SK-N-SH (cell line): ENCODE measurements at regions not wholly inside any gene's neighbourhood (a gene's known extent, or its start where the extent isn't known, plus 50 kb on each side); places are given as distances from the start of the nearest gene placed in this dataset.

Experiments used
- CTCF ChIA-PET: fragments of 300-600, 350-600 bp; formaldehyde crosslinking; extraction: SDS; loops from one replicate; lab custom pipeline; 2021; lab: Yijun Ruan, JAX
- POLR2A ChIA-PET: fragments of 350-600 bp; sonication (Branson Sonifier 250); formaldehyde crosslinking; extraction: SDS; loops from one replicate; lab custom pipeline; 2020; ENCODE audit warnings: antibody characterized with exemption, inconsistent platforms; lab: Yijun Ruan, JAX
- DNase-seq: peaks from one replicate; pipeline ENCODE4 v3.0.0; 2012
- H2AFZ ChIP-seq: fragments of 200-600 bp; sonication (generic); 2 replicates; pipeline ENCODE4 v1.8.1; 2016; ENCODE audit warnings: antibody characterized with exemption, mild to moderate bottlenecking, low read depth
- H3F3A ChIP-seq: fragments of 200-600 bp; sonication (generic); replicated peaks from 2 replicates; pipeline ENCODE3; 2016; ENCODE audit warnings: antibody characterized with exemption, mild to moderate bottlenecking; ENCODE audit not compliant: insufficient read depth
- H3K27ac ChIP-seq, 2 experiments: fragments of 200-500 bp in 1 of 2; fragments of 200-600 bp in 1 of 2; sonication (Bioruptor generic) in 1 of 2; sonication (generic), shearing (Covaris generic) in 1 of 2; 2 replicates each; pipeline versions ENCODE4 v1.5.1 to v1.6.1; 2014 to 2016; ENCODE audit warnings: low read depth in 2 of 2, inconsistent platforms in 1 of 2, low read length in 1 of 2, mild to moderate bottlenecking in 1 of 2, mixed read lengths in 1 of 2
- H3K27me3 ChIP-seq: fragments of 200-600 bp; sonication (generic), shearing (Covaris generic); 2 replicates; pipeline ENCODE4 v1.6.1; 2016; ENCODE audit warnings: mixed run types; ENCODE audit not compliant: insufficient read depth
- H3K36me3 ChIP-seq, 2 experiments: fragments of 200-500 bp in 1 of 2; fragments of 200-600 bp in 1 of 2; sonication (Bioruptor generic) in 1 of 2; sonication (generic) in 1 of 2; replicated peaks in 1 of 2; 2 replicates each; pipeline versions ENCODE3 to v1.5.1; 2014 to 2016; ENCODE audit warnings: low read length in 1 of 2, mild to moderate bottlenecking in 1 of 2; ENCODE audit not compliant: insufficient read depth in 2 of 2, control insufficient read depth in 1 of 2
- H3K4me1 ChIP-seq, 2 experiments: fragments of 200-500 bp in 1 of 2; fragments of 200-600 bp in 1 of 2; sonication (Bioruptor generic) in 1 of 2; sonication (generic), shearing (Covaris generic) in 1 of 2; 2 replicates each; pipeline versions ENCODE4 v1.5.1 to v1.6.1; 2014 to 2016; ENCODE audit warnings: low read depth in 1 of 2, low read length in 1 of 2, mixed run types in 1 of 2; ENCODE audit not compliant: insufficient read depth in 2 of 2, control insufficient read depth in 1 of 2
- H3K4me2 ChIP-seq: fragments of 200-600 bp; sonication (generic), shearing (Covaris generic); 2 replicates; pipeline ENCODE4 v1.6.1; 2017; ENCODE audit warnings: mixed run types
- H3K4me3 ChIP-seq, 2 experiments: fragments of 200-500 bp in 1 of 2; fragments of 200-600 bp in 1 of 2; sonication (Bioruptor generic) in 1 of 2; sonication (generic), shearing (Covaris generic) in 1 of 2; 2 replicates each; pipeline versions ENCODE4 v1.5.1 to v1.8.1; 2014 to 2016; ENCODE audit warnings: low read depth in 2 of 2, inconsistent platforms in 1 of 2, low read length in 1 of 2, mild to moderate bottlenecking in 1 of 2, mixed read lengths in 1 of 2, moderate library complexity in 1 of 2
- H3K79me2 ChIP-seq: fragments of 200-600 bp; sonication (generic); 2 replicates; pipeline ENCODE4 v1.8.1; 2017; ENCODE audit warnings: mild to moderate bottlenecking; ENCODE audit not compliant: insufficient read depth
- H3K9ac ChIP-seq: fragments of 200-600 bp; sonication (generic); 2 replicates; pipeline ENCODE4 v1.6.1; 2017; ENCODE audit warnings: mixed run types
- H3K9me2 ChIP-seq: fragments of 200-600 bp; sonication (generic); 2 replicates; pipeline ENCODE4 v1.6.1; 2017; ENCODE audit warnings: mixed run types
- H3K9me3 ChIP-seq: fragments of 200-600 bp; sonication (generic); 2 replicates; pipeline ENCODE4 v1.6.1; 2017; ENCODE audit warnings: mixed run types, mild to moderate bottlenecking, moderate library complexity
- H4K20me1 ChIP-seq: fragments of 200-600 bp; sonication (generic); 2 replicates; pipeline ENCODE4 v1.6.1; 2017; ENCODE audit warnings: mild to moderate bottlenecking, mixed run types; ENCODE audit not compliant: insufficient read depth
- ELF1 ChIP-seq: IDR thresholded peaks from 2 replicates; pipeline ENCODE4 v1.4.0; 2012
- FOXM1 ChIP-seq: IDR thresholded peaks from 2 replicates; pipeline ENCODE4 v1.4.0; 2012; ENCODE audit warnings: low read depth, mild to moderate bottlenecking
- GABPA ChIP-seq: IDR thresholded peaks from 2 replicates; pipeline ENCODE4 v1.4.0; 2012; ENCODE audit warnings: low read depth, mild to moderate bottlenecking
- JUND ChIP-seq: IDR thresholded peaks from 2 replicates; pipeline ENCODE4 v1.4.0; 2012
- MEF2A ChIP-seq: IDR thresholded peaks from 2 replicates; pipeline ENCODE4 v1.4.0; 2012; ENCODE audit warnings: low read depth, borderline replicate concordance
- NRF1 ChIP-seq: IDR thresholded peaks from 2 replicates; pipeline ENCODE4 v1.6.1; 2012; ENCODE audit warnings: low read depth, mild to moderate bottlenecking, low read length
- RAD21 ChIP-seq: IDR thresholded peaks from 2 replicates; pipeline ENCODE4 v1.6.1; 2012; ENCODE audit warnings: mild to moderate bottlenecking, low read length
- RCOR1 ChIP-seq: fragments of 150-350 bp; IDR thresholded peaks from 2 replicates; pipeline ENCODE4 v1.6.1; 2017; ENCODE audit warnings: antibody characterized with exemption, low read length
- RFX5 ChIP-seq: IDR thresholded peaks from 2 replicates; pipeline ENCODE4 v1.6.1; 2012; ENCODE audit warnings: mild to moderate bottlenecking, improper control_type of control experiment, low read length
- TEAD4 ChIP-seq: IDR thresholded peaks from 2 replicates; pipeline ENCODE4 v1.4.0; 2012; ENCODE audit warnings: mild to moderate bottlenecking, borderline replicate concordance; ENCODE audit not compliant: insufficient read depth
- USF2 ChIP-seq: fragments of 150-350 bp; IDR thresholded peaks from 2 replicates; pipeline ENCODE4 v1.6.1; 2017; ENCODE audit warnings: antibody characterized with exemption, low read length, low read depth, borderline replicate concordance
- ZBTB33 ChIP-seq: IDR thresholded peaks from 2 replicates; pipeline ENCODE4 v1.4.0; 2012; ENCODE audit warnings: low read depth, borderline replicate concordance
- WGBS: methylation state at CpG from one replicate; pipeline ENCODE4 v1.1.6; 2017; ENCODE audit warnings: low lambda C conversion rate; 5-methylcytosine and 5-hydroxymethylcytosine counted together
- TF ChIP-seq, protein P1 (sequence below): IDR thresholded peaks from 2 replicates; pipeline ENCODE4; 2012
- TF ChIP-seq, protein P2 (sequence below): IDR thresholded peaks from 2 replicates; pipeline ENCODE4 v1.6.1; 2012; ENCODE audit warnings: mild to moderate bottlenecking, low read depth, low read length, moderate library complexity
- TF ChIP-seq, protein P3 (sequence below): IDR thresholded peaks from 2 replicates; pipeline ENCODE4 v1.4.0; 2012; ENCODE audit warnings: low read depth
- TF ChIP-seq, protein P4 (sequence below): IDR thresholded peaks from 2 replicates; pipeline ENCODE4 v1.4.0; 2012; ENCODE audit warnings: low read depth, borderline replicate concordance

- Histone ChIP-seq H4K20me1 (no peaks in the 10 kb centered on the region), H3K27me3 (no peaks in the 10 kb centered on the region), H3K9me3 (no peaks in the 10 kb centered on the region), H2AFZ (no peak overlapping the region), H3F3A (no peaks in the 10 kb centered on the region), H3K36me3 (no peaks in the 10 kb centered on the region), H3K9ac (no peak overlapping the region), H3K4me2 (no peak overlapping the region), H3K4me3 (no peak overlapping the region), H3K4me1 (no peaks in the 10 kb centered on the region; a peak in 1 of 4 replicates), H3K27ac (no peak overlapping the region), H3K79me2 (no peaks in the 10 kb centered on the region), H3K9me2 (no peaks in the 10 kb centered on the region)
- ChIA-PET POLR2A (no interaction called here), CTCF (interaction anchor here (0.5 kb wide), 1 partner anchor 13 kb away, joined by 3 read pairs; no protein-coding TSS in a partner anchor)
- 0% methylated on average over 4 of the region's 4 CpGs for WGBS
- no peak for TF ChIP-seq NRF1
- no peak for TF ChIP-seq RFX5
- TF ChIP-seq, protein P1, sequence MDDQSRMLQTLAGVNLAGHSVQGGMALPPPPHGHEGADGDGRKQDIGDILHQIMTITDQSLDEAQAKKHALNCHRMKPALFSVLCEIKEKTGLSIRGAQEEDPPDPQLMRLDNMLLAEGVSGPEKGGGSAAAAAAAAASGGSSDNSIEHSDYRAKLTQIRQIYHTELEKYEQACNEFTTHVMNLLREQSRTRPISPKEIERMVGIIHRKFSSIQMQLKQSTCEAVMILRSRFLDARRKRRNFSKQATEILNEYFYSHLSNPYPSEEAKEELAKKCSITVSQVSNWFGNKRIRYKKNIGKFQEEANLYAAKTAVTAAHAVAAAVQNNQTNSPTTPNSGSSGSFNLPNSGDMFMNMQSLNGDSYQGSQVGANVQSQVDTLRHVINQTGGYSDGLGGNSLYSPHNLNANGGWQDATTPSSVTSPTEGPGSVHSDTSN = no peak
- TF ChIP-seq MEF2A = no peak
- TF ChIP-seq, protein P2, sequence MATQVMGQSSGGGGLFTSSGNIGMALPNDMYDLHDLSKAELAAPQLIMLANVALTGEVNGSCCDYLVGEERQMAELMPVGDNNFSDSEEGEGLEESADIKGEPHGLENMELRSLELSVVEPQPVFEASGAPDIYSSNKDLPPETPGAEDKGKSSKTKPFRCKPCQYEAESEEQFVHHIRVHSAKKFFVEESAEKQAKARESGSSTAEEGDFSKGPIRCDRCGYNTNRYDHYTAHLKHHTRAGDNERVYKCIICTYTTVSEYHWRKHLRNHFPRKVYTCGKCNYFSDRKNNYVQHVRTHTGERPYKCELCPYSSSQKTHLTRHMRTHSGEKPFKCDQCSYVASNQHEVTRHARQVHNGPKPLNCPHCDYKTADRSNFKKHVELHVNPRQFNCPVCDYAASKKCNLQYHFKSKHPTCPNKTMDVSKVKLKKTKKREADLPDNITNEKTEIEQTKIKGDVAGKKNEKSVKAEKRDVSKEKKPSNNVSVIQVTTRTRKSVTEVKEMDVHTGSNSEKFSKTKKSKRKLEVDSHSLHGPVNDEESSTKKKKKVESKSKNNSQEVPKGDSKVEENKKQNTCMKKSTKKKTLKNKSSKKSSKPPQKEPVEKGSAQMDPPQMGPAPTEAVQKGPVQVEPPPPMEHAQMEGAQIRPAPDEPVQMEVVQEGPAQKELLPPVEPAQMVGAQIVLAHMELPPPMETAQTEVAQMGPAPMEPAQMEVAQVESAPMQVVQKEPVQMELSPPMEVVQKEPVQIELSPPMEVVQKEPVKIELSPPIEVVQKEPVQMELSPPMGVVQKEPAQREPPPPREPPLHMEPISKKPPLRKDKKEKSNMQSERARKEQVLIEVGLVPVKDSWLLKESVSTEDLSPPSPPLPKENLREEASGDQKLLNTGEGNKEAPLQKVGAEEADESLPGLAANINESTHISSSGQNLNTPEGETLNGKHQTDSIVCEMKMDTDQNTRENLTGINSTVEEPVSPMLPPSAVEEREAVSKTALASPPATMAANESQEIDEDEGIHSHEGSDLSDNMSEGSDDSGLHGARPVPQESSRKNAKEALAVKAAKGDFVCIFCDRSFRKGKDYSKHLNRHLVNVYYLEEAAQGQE = no peak
- no peak for TF ChIP-seq FOXM1
- TF ChIP-seq RCOR1 = no peak
- no peak for TF ChIP-seq ZBTB33
- TF ChIP-seq ELF1 = no peak
- TF ChIP-seq JUND = no peak
- TF ChIP-seq GABPA = no peak
- no peak for TF ChIP-seq USF2
- TF ChIP-seq RAD21 = no peak
- TF ChIP-seq, protein P3, sequence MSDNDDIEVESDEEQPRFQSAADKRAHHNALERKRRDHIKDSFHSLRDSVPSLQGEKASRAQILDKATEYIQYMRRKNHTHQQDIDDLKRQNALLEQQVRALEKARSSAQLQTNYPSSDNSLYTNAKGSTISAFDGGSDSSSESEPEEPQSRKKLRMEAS = no peak
- no peak for TF ChIP-seq TEAD4
- TF ChIP-seq, protein P4, sequence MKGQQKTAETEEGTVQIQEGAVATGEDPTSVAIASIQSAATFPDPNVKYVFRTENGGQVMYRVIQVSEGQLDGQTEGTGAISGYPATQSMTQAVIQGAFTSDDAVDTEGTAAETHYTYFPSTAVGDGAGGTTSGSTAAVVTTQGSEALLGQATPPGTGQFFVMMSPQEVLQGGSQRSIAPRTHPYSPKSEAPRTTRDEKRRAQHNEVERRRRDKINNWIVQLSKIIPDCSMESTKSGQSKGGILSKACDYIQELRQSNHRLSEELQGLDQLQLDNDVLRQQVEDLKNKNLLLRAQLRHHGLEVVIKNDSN = no peak
- no peak for DNase-seq
Observed at GRCh38 chr6:91433660-91434534, 847.0 kb upstream of the MAP3K7 start.
